Neural cell (in vitro differentiated cells): ENCODE measurements at regions not wholly inside any gene's neighbourhood (a gene's known extent, or its start where the extent isn't known, plus 50 kb on each side); places are given as distances from the start of the nearest gene placed in this dataset.

ENCODE experiments used
- H2AFZ ChIP-seq: fragments of 200-600, 300-800 bp; sonication (generic), shearing (Covaris generic); 2 replicates; pipeline ENCODE4 v1.6.0; 2014; ENCODE audit warnings: low read depth, mild to moderate bottlenecking, antibody characterized with exemption, low read length, moderate library complexity
- H3F3A ChIP-seq: fragments of 200-600 bp; shearing (Covaris generic); 2 replicates; pipeline ENCODE4 v1.6.1; 2016; ENCODE audit warnings: mild to moderate bottlenecking, moderate library complexity, mixed read lengths, antibody characterized with exemption, low read length; ENCODE audit not compliant: insufficient read depth, poor library complexity, severe bottlenecking
- H3K27ac ChIP-seq: fragments of 200-600, 300-800 bp; sonication (generic), shearing (Covaris generic); 2 replicates; pipeline ENCODE4 v1.5.1; 2014; ENCODE audit warnings: mild to moderate bottlenecking, low read length, moderate library complexity
- H3K27me3 ChIP-seq: fragments of 300-800, 200-600 bp; sonication (generic), shearing (Covaris generic); 2 replicates; pipeline ENCODE4 v1.6.0; 2014; ENCODE audit warnings: mild to moderate bottlenecking, low read depth, low read length, moderate library complexity; ENCODE audit not compliant: insufficient read depth
- H3K36me3 ChIP-seq: fragments of 300-800, 200-600 bp; sonication (generic), shearing (Covaris generic); 2 replicates; pipeline ENCODE4 v1.5.1; 2014; ENCODE audit warnings: mild to moderate bottlenecking, antibody characterized with exemption, low read length, moderate library complexity; ENCODE audit not compliant: insufficient read depth
- H3K4me2 ChIP-seq: fragments of 300-800, 200-600 bp; sonication (generic), shearing (Covaris generic); 2 replicates; pipeline ENCODE4 v1.6.0; 2014; ENCODE audit warnings: mild to moderate bottlenecking, low read length
- H3K4me3 ChIP-seq: fragments of 300-800, 200-600 bp; sonication (generic), shearing (Covaris generic); 2 replicates; pipeline ENCODE4 v1.5.1; 2014; ENCODE audit warnings: mild to moderate bottlenecking, low read length, moderate library complexity
- H3K79me2 ChIP-seq: fragments of 200-600 bp; shearing (Covaris generic); replicated peaks from 2 replicates; pipeline ENCODE4 v1.6.0; 2014; ENCODE audit warnings: mild to moderate bottlenecking, low read length, moderate library complexity; ENCODE audit not compliant: insufficient read depth
- H3K9ac ChIP-seq: fragments of 300-800, 200-600 bp; sonication (generic), shearing (Covaris generic); 2 replicates; pipeline ENCODE4 v1.6.1; 2016; ENCODE audit warnings: mild to moderate bottlenecking, low read length, mixed read lengths
- H3K9me2 ChIP-seq: fragments of 200-600 bp; shearing (Covaris generic); 2 replicates; pipeline ENCODE4 v1.6.1; 2016; ENCODE audit warnings: mild to moderate bottlenecking, low read length, mixed read lengths; ENCODE audit not compliant: insufficient read depth
- H3K9me3 ChIP-seq: fragments of 200-600, 300-800 bp; sonication (generic), shearing (Covaris generic); 2 replicates; pipeline ENCODE4 v1.6.1; 2016; ENCODE audit warnings: mild to moderate bottlenecking, mixed run types, low read length, moderate library complexity, mixed read lengths
- H4K20me1 ChIP-seq: fragments of 200-600 bp; shearing (Covaris generic); 2 replicates; pipeline ENCODE4 v1.6.1; 2016; ENCODE audit warnings: mild to moderate bottlenecking, mixed run types; ENCODE audit not compliant: insufficient read depth
- EP300 ChIP-seq: fragments of 450-650 bp; conservative IDR thresholded peaks from 2 replicates; pipeline ENCODE4 v1.6.1; 2014; ENCODE audit warnings: antibody characterized with exemption, mild to moderate bottlenecking, moderate library complexity; ENCODE audit not compliant: poor library complexity, severe bottlenecking
- EZH2 ChIP-seq: fragments of 200-600, 300-800 bp; shearing (Covaris generic), sonication (generic); IDR thresholded peaks from 2 replicates; pipeline ENCODE4 v1.6.1; 2014; ENCODE audit warnings: antibody characterized with exemption, low read length, borderline replicate concordance, mild to moderate bottlenecking; ENCODE audit not compliant: insufficient read depth, poor library complexity, severe bottlenecking
- MXI1 ChIP-seq: fragments of 450-650 bp; conservative IDR thresholded peaks from 2 replicates; pipeline ENCODE4 v1.6.1; 2014; ENCODE audit warnings: antibody characterized with exemption, mild to moderate bottlenecking; ENCODE audit not compliant: poor library complexity, severe bottlenecking
- POLR2AphosphoS5 ChIP-seq: IDR thresholded peaks from 2 replicates; pipeline ENCODE4 v1.6.1; 2012
- RAD21 ChIP-seq: fragments of 450-650 bp; conservative IDR thresholded peaks from 2 replicates; pipeline ENCODE4 v1.6.1; 2014; ENCODE audit warnings: antibody characterized with exemption, mild to moderate bottlenecking, moderate library complexity
- SMC3 ChIP-seq: fragments of 450-650 bp; conservative IDR thresholded peaks from 2 replicates; pipeline ENCODE4 v1.6.1; 2014; ENCODE audit warnings: antibody characterized with exemption, mild to moderate bottlenecking, moderate library complexity; ENCODE audit not compliant: poor library complexity
- TAF1 ChIP-seq: IDR thresholded peaks from 2 replicates; pipeline ENCODE4 v1.6.1; 2012; ENCODE audit warnings: low read depth
- TF ChIP-seq, protein P1 (sequence below): IDR thresholded peaks from 2 replicates; pipeline ENCODE4 v1.6.1; 2012; ENCODE audit warnings: borderline replicate concordance
- TF ChIP-seq, protein P2 (sequence below): fragments of 450-650 bp; IDR thresholded peaks from 2 replicates; pipeline ENCODE4 v1.5.1; 2014; ENCODE audit warnings: antibody characterized with exemption, mild to moderate bottlenecking, moderate library complexity; ENCODE audit not compliant: poor library complexity, severe bottlenecking

DNA sequence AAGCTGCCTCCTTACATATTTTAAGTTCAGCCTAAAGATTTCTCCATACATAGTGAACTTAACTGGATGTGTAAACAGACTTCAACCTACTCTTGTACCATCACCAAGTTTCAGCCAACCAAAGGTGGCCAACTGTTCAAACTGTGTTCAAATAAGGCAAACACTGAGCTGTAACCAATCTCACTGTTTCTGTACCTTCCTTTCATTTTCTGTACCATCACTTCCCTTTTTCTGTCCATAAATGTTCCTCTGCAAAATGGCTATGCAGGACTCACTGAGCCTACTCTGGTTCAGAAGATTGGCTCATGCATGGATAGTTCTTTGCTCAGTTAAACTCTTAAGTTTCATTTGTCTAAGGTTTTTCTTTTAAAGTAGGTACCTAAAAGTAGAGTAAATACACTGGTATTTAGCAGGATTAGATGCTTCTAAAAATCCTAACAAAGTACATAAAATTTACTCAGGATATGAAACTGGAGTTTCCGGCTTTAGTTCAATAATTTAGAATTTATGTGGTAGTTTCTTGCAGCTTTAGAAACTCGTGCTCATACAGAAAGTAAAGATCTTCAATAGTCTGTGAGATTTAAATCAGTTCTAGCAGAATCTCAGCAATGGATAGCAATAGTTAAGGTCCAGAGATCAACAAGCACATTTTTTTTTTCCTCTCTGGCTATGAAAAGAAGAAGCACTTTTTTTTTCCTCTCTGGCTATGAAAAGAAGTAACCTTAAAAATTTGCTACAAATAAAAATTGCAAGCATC is 282.0 kb upstream of the PPFIA2 start:
- Histone ChIP-seq H3K9me2 (no peaks in the 10 kb centered on the region), H3K79me2 (no peaks in the 10 kb centered on the region), H3F3A (no peaks in the 10 kb centered on the region), H3K27me3 (no peaks in the 10 kb centered on the region), H2AFZ (no peak overlapping the region), H4K20me1 (no peaks in the 10 kb centered on the region), H3K9ac (no peak overlapping the region), H3K4me3 (no peak overlapping the region), H3K4me2 (no peak overlapping the region), H3K36me3 (no peaks in the 10 kb centered on the region), H3K27ac (no peak overlapping the region), H3K9me3 (no peaks in the 10 kb centered on the region)
- TF ChIP-seq, protein P1, sequence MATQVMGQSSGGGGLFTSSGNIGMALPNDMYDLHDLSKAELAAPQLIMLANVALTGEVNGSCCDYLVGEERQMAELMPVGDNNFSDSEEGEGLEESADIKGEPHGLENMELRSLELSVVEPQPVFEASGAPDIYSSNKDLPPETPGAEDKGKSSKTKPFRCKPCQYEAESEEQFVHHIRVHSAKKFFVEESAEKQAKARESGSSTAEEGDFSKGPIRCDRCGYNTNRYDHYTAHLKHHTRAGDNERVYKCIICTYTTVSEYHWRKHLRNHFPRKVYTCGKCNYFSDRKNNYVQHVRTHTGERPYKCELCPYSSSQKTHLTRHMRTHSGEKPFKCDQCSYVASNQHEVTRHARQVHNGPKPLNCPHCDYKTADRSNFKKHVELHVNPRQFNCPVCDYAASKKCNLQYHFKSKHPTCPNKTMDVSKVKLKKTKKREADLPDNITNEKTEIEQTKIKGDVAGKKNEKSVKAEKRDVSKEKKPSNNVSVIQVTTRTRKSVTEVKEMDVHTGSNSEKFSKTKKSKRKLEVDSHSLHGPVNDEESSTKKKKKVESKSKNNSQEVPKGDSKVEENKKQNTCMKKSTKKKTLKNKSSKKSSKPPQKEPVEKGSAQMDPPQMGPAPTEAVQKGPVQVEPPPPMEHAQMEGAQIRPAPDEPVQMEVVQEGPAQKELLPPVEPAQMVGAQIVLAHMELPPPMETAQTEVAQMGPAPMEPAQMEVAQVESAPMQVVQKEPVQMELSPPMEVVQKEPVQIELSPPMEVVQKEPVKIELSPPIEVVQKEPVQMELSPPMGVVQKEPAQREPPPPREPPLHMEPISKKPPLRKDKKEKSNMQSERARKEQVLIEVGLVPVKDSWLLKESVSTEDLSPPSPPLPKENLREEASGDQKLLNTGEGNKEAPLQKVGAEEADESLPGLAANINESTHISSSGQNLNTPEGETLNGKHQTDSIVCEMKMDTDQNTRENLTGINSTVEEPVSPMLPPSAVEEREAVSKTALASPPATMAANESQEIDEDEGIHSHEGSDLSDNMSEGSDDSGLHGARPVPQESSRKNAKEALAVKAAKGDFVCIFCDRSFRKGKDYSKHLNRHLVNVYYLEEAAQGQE = no peak
- no peak for TF ChIP-seq SMC3
- TF ChIP-seq EZH2 = no peak
- no peak for TF ChIP-seq POLR2AphosphoS5
- TF ChIP-seq RAD21 = no peak
- TF ChIP-seq, protein P2, sequence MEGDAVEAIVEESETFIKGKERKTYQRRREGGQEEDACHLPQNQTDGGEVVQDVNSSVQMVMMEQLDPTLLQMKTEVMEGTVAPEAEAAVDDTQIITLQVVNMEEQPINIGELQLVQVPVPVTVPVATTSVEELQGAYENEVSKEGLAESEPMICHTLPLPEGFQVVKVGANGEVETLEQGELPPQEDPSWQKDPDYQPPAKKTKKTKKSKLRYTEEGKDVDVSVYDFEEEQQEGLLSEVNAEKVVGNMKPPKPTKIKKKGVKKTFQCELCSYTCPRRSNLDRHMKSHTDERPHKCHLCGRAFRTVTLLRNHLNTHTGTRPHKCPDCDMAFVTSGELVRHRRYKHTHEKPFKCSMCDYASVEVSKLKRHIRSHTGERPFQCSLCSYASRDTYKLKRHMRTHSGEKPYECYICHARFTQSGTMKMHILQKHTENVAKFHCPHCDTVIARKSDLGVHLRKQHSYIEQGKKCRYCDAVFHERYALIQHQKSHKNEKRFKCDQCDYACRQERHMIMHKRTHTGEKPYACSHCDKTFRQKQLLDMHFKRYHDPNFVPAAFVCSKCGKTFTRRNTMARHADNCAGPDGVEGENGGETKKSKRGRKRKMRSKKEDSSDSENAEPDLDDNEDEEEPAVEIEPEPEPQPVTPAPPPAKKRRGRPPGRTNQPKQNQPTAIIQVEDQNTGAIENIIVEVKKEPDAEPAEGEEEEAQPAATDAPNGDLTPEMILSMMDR = no peak
- no peak for TF ChIP-seq EP300
- no peak for TF ChIP-seq MXI1
- no peak for TF ChIP-seq TAF1

DNA sequence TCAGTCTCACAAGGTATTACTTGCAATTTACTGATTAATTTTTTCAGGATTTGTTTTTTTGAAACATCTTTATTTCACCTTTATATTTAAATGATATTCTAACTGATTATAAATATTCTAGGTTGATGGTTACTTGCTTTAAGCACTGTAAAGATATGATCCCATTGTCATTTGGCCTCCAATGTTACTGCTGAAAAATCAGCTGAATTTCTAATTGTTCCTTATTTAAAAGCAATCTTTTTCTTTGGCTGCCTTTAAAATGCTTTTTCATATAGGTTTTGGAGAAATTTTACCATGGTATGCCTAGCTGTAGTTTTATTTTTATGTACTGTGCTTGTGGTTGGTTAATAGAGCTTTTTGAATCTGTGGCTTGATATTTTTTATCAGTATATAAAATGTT is 275.6 kb upstream of the PPFIA2 start:
- no peak overlapping the region for H3K27ac ChIP-seq

More for the DNA sequence above, 275.6 kb upstream of the PPFIA2 start:
- no peak for TF ChIP-seq EP300
- no peak for TF ChIP-seq SMC3
- Histone ChIP-seq H2AFZ (no peak overlapping the region), H3K9ac (no peak overlapping the region), H3K36me3 (no peaks in the 10 kb centered on the region), H3K9me2 (no peaks in the 10 kb centered on the region), H3K9me3 (no peaks in the 10 kb centered on the region), H4K20me1 (no peaks in the 10 kb centered on the region), H3K27me3 (no peaks in the 10 kb centered on the region), H3K4me3 (no peak overlapping the region), H3K4me2 (no peak overlapping the region), H3K79me2 (no peaks in the 10 kb centered on the region), H3F3A (no peaks in the 10 kb centered on the region)
